BE2C (cell line): ENCODE measurements at regions not wholly inside any gene's neighbourhood (a gene's known extent, or its start where the extent isn't known, plus 50 kb on each side); places are given as distances from the start of the nearest gene placed in this dataset.

Experiments used
- DNase-seq: peaks from one replicate; pipeline ENCODE4 v3.0.0-alpha.2; 2020
- H3K27me3 ChIP-seq: fragments of 250-450 bp; sonication (Bioruptor Pico); 2 replicates; pipeline ENCODE4 v1.5.1; 2020; ENCODE audit warnings: mild to moderate bottlenecking
- H3K36me3 ChIP-seq: fragments of 250-450 bp; sonication (Bioruptor Pico); 2 replicates; pipeline ENCODE4 v1.5.1; 2020; ENCODE audit warnings: mild to moderate bottlenecking
- H3K4me1 ChIP-seq: fragments of 250-450 bp; sonication (Bioruptor Pico); 2 replicates; pipeline ENCODE4 v1.5.1; 2020
- H3K4me3 ChIP-seq: 2 replicates; pipeline ENCODE4 v1.5.1; 2011; ENCODE audit warnings: low read depth, low read length
- H3K9me3 ChIP-seq: fragments of 250-450 bp; sonication (Bioruptor Pico); 2 replicates; pipeline ENCODE4 v1.5.1; 2020
- TF ChIP-seq, protein P1 (sequence below): IDR thresholded peaks from 2 replicates; pipeline ENCODE4 v1.5.1; 2012; ENCODE audit warnings: mild to moderate bottlenecking, low read depth, low read length

DNA sequence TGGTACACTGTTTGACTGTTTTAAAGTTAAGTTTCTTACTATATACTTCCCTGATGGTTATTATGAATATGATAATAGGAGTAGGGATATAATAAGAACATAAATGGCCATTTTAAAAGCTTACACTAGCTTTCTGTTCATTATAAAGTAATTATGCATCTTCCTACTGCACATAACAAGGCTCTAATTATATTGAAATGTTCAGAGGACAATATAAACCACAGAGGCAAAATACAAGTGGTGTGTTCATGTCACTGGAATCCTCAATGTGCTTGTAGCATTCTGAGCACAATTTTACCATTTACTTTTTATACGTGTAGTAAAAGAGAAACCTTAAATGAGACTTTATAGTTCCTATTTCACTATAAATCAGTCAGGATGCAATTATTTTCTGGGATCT is 268.3 kb downstream of the TMA16 start:
- TF ChIP-seq, protein P1, sequence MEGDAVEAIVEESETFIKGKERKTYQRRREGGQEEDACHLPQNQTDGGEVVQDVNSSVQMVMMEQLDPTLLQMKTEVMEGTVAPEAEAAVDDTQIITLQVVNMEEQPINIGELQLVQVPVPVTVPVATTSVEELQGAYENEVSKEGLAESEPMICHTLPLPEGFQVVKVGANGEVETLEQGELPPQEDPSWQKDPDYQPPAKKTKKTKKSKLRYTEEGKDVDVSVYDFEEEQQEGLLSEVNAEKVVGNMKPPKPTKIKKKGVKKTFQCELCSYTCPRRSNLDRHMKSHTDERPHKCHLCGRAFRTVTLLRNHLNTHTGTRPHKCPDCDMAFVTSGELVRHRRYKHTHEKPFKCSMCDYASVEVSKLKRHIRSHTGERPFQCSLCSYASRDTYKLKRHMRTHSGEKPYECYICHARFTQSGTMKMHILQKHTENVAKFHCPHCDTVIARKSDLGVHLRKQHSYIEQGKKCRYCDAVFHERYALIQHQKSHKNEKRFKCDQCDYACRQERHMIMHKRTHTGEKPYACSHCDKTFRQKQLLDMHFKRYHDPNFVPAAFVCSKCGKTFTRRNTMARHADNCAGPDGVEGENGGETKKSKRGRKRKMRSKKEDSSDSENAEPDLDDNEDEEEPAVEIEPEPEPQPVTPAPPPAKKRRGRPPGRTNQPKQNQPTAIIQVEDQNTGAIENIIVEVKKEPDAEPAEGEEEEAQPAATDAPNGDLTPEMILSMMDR: no peak
- Histone ChIP-seq H3K27me3 (no peaks in the 10 kb centered on the region), H3K4me1 (no peaks in the 10 kb centered on the region), H3K9me3 (no peaks in the 10 kb centered on the region), H3K4me3 (no peak overlapping the region), H3K36me3 (no peaks in the 10 kb centered on the region)
- no peak for DNase-seq

DNA sequence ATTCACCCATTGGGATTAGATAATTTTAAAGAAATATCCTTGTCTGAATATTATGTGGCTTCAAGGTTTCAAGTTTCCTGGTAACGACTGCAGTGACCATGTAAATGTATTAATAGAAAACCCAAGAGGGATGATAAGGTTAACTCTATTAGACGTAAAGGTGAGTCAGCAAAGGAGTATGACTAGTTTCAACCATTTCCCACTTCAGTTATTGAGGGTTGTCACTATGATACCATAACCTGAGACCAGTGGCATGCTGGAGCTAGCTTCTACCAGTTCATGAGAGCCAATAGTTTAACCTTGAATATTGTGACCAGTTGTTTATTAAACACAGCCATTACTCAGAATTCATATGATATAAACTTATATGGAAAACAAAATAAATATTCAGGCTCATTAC is 270.1 kb downstream of the TMA16 start:
- H3K36me3 ChIP-seq: no peaks in the 10 kb centered on the region
- DNase-seq: no peak
- TF ChIP-seq, protein P1: no peak
- H3K4me1 ChIP-seq: no peaks in the 10 kb centered on the region
- H3K27me3 ChIP-seq: no peaks in the 10 kb centered on the region
- no peak overlapping the region for H3K4me3 ChIP-seq
- H3K9me3 ChIP-seq: no peaks in the 10 kb centered on the region

DNA sequence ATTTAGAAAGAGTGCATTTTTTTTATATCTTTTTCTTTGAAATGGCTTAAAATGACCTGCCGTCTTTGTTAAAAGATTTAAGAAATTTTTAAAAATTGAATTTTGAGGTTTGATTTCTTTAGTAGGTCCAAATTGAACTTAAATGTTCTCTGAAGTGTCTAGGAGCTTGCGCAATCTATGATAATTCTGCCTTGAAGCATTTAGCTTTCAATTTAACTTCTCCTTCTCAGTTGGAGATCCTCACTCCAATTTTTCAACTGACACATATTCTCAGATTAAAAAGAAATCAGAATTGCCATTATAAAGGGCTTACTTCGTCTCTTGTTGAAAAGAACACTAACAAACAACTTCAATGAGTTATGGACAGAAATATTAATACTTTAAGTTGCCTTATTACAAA is 273.5 kb downstream of the TMA16 start:
- no peak overlapping the region for H3K4me3 ChIP-seq
- no peaks in the 10 kb centered on the region for H3K27me3 ChIP-seq
- TF ChIP-seq, protein P1: no peak
- no peaks in the 10 kb centered on the region for H3K4me1 ChIP-seq
- DNase-seq: no peak
- no peaks in the 10 kb centered on the region for H3K36me3 ChIP-seq
- no peaks in the 10 kb centered on the region for H3K9me3 ChIP-seq

DNA sequence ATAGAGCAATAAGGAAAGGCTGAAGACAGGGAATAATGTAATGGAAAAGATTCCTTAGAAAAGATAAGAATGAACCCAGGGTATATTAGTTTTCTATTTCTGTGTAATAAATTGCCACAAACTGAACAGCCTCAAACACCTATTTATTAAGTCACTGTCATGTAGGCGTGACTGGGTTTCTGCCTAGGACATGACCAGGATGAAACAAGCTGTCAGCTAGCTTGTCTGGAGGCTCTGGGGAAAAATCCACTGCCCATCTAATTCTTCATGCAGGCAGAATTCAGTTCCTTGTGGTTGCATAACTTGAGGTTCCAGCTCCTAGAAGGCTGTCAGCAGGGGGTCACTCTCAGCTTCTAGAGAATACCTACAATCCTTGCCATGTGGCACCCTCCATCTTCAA is 277.7 kb downstream of the TMA16 start:
- DNase-seq: no peak
- H3K9me3 ChIP-seq: no peaks in the 10 kb centered on the region
- H3K4me1 ChIP-seq: no peaks in the 10 kb centered on the region
- H3K4me3 ChIP-seq: no peak overlapping the region
- H3K36me3 ChIP-seq: no peaks in the 10 kb centered on the region
- TF ChIP-seq, protein P1: no peak
- no peaks in the 10 kb centered on the region for H3K27me3 ChIP-seq

DNA sequence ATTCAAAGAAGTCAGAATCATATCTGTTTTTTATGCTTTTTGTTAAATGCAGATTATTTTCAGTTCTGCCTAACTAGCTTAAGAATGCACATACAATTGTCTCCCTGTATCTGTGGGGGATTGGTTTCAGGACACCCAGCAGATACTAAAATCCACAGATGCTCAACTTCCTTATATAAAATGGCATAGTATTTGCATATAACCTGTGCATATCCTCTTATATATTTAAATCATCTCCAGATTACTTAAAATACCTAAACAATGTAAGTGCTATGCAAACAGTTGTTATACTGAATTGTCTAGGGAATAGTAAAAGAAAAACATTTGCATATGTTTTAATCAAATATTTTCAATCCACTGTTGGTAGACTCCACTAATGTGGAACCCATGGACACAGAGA is 279.4 kb downstream of the TMA16 start:
- TF ChIP-seq, protein P1: no peak
- Histone ChIP-seq H3K9me3 (no peaks in the 10 kb centered on the region), H3K36me3 (no peaks in the 10 kb centered on the region), H3K4me3 (no peak overlapping the region), H3K27me3 (no peaks in the 10 kb centered on the region), H3K4me1 (no peaks in the 10 kb centered on the region)
- DNase-seq: no peak

DNA sequence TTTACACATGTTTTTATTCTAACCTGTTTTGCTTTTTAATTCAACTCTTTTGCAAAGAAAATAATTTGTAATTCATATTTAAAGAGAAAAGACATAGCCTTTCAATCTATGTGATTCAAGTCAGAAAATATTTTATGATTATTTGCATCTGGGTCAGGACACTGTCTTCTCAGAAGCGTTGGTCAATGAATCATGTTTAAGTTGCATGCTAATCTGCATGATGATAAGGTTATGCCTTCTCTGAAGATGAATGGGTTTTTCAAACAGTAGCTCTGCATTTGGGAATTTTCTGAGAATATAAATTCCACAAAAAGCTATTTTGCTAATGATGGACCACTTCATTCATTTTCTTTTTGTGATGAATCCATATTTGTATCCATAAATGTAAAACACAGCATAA is 282.5 kb downstream of the TMA16 start:
- no peaks in the 10 kb centered on the region for H3K27me3 ChIP-seq
- no peaks in the 10 kb centered on the region for H3K9me3 ChIP-seq
- TF ChIP-seq, protein P1: no peak
- no peak overlapping the region for H3K4me3 ChIP-seq
- DNase-seq: no peak
- H3K36me3 ChIP-seq: no peaks in the 10 kb centered on the region
- no peaks in the 10 kb centered on the region for H3K4me1 ChIP-seq
